Hematopoietic multipotent progenitor cell treated with erythropoietin and hydrocortisone succinate and interleukin-3 and kit ligand, for 4 days (in vitro differentiated cells): ENCODE measurements at regions not wholly inside any gene's neighbourhood (a gene's known extent, or its start where the extent isn't known, plus 50 kb on each side); places are given as distances from the start of the nearest gene placed in this dataset.

Experiments
- DNase-seq: peaks from one replicate; pipeline ENCODE4 v3.0.0-alpha.2; 2015

DNA sequence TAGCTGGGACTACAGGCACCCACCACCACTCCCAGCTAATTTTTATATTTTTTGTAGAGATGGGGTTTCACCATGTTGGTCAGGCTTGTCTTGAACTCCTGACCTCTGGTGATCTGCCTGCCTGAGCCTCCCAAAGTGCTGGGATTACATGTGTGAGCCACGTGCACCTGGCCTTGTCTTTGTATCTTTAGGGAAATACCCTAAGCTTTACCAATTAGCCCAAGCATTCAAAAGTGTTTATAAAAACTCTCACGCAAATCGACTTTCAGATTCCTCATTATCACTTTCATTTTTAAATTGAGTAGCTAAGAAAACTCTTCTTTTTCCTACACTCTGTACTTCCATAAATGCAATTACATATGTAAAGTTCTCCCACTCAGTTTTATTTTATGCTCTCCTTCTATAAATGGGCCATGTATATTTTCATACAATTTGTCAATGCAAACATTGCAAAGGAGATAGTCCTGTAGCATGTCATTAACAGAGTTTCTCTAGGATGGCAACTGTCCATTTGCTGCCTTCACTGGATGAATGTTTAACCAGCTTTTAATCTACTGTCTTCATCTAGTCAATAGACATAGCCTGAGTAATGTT lies 326.2 kb upstream of the LRATD1 start:
- DNase-seq = no peak

DNA sequence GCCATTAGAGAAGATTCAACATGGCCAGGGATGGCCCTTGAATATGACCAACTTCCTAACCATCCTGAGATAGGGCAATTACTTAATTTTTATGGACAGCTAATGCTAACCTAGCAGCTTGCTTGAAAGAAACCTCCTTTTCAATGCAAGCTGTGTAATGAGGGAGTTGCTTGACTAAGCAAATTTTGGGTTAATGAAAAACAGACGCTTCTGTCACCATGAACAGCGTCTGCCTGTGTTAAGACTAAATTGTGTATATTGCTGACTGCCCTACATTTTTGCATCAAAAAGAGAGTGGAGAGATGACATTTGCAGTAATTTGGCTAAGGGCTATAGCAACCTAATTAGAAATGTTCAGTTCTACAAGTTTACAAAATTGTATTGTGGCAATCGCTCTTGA lies 319.2 kb upstream of the LRATD1 start:
- DNase-seq = no peak

DNA sequence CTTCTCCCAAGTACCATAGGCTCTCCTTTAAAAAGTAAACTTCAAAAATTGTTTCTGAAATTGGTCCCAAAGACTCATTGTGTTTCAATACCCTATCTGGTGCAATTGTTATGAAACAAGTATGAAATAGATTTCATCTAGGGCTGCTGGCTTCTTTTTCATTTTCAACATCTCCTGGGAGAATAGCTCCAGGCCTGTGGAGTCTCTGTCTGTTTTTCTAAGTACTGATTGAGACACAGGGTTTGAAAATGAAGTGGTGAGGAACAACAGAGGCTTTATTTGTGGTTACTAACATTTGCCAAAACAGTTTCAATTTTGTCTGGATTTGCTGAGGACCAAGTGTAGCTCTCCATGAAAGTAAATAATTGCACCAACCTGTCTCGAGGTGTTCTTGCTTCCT lies 315.9 kb upstream of the LRATD1 start:
- no peak for DNase-seq

DNA sequence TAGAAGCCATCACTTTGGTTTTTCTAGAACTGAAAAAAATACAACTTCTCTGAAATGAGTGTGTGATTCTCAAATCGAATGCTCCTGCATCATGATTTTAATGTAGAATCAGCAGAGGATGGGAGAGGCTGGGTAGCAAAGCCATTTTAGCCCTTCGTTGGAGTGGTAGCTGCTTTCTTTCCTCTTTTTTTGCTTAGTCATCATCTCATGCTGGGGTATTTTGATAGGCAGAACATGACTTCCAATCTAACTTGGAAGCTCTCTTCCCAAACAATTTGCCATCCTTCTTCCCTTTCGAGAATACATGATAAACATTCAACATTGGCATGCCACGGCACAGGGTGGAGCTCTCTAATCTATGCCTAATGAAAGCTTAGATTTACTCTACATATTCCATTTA lies 311.2 kb upstream of the LRATD1 start:
- DNase-seq = no peak

DNA sequence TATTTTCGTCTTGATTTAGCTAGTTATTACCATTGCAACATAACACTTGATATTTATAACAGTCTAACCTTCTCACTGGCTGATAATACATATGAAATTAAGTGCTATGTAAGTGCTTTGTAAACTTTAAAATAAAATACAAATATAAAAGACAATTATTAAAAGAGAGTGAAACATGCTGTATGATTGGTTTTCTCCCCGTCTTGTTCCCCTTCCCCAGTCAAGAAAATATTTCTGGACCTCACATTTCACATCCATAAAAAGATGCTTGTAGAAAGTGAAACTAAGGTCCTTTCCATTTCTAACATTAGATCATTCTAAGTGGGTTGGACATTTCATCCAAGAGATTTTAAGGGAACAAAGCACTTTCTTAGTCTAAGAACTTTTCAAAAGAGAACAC lies 310.2 kb upstream of the LRATD1 start:
- no peak for DNase-seq

DNA sequence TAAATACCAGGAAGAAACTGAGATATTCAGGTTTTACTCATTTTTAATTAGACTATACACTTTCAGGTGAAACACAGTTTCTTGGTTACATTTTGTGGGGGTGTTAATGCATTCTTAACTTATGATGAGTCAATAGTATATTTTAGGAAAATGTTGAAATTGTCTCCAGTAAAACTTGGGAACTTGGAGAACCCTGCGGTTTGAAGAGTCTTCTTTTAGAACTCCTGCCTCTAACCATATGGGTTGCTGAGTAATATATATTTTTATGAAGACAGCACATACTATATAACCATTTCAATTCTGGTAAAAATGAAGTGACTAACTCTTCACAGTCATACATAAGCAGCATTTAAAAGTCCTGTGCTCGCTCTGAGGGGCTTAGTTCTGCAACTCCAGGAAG lies 308.2 kb upstream of the LRATD1 start:
- no peak for DNase-seq

DNA sequence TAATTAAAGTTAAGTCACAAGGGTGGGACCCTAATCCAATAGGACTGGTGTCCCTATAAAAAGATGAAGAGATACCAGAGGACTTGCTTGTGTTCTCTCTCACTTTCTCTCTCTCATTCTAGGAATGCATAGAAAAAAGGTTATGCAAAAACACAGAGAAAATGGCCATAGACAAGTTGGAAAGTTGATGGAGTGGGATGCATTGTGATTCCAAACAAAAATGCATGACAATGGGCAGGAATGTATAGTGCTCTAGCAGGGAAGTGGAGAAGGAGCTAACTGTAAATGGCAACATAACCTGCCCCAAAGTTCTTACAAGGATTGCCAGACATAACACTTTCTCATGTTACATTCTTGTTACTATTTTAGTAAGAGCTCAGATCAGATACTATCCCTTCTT lies 301.6 kb upstream of the LRATD1 start:
- no peak for DNase-seq

DNA sequence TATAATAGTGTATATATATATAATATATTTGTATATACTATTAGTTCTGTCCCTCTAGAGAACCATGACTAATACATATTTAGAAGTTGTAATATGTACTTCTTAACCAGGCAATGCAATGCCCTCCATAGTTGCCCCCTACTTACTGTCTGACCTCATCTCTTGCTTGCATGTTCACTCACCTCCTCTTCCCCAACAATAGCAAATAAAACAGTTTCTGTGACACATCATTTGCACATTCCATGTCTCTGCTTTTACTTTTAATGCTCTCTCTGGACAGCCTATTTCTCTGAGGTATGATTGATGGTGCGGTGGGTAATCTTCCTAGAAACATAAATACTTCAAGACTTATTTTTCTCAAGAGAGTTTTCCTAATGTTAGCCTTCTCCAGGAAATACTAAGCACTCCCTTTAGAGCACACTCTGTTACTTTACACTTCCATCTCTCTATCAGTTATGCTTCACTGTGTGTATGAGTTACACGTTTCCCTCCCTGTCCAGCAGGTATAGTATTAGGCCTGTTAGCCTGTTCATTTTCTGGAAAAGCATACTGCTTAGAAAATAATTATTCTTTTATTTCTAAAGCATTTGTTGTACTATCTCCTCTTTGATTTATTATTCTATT lies 295.6 kb upstream of the LRATD1 start:
- no peak for DNase-seq

DNA sequence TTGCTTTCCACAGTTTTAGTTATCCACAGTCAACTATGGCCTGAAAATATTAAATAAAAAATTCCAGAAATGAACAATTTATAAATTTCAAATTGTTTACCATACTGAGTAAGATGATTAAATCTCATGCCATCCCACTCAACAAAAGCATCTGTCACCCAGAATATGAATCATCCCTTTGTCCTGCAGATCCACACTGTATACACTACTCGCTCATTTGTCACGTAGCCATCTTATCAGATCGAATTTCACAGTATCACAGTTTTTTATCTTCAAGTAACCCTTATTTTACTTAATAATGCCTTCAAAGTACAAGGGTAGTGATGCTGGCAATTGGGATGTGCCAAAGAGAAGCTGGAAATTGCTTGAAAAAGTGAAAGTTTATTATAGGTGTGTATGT lies 291.8 kb upstream of the LRATD1 start:
- DNase-seq = no peak

DNA sequence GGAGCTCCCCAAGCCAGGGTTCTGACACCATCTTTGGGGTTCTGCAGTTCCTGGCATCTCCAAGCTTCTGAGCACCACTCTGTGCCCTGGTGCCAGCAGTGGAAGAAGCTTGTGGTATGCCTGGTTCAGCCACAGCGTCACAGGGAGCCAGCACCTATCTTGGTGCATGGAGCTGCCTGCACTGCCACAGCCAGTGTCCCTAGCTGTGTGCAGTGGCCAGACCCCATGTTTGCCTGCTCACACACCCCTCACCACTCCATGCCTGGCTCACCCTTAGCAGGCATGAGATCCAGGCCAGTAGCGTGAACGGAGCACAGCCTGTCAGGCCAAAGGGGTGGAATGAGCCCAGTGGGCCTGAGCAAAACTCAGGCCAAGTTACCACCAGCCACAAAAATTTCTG lies 290.2 kb upstream of the LRATD1 start:
- no peak for DNase-seq

DNA sequence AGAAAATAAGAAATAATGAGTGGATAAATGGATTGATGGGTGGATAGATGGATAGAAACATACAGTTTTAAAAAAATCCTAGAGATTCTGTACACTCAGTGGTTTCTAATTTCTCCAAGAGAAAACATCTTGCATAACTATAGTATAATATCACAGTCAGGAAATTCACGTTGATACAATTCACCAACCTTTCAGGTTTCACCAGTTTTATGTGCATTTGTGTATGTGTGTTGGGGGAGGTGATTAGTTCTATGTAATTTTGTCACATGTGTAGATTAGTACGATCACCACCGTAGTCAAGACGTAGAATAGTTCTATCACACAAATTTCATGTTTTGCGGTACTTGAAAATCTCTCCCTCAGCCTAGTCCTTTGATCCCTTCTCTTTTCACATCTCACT lies 288.2 kb upstream of the LRATD1 start:
- DNase-seq = no peak

DNA sequence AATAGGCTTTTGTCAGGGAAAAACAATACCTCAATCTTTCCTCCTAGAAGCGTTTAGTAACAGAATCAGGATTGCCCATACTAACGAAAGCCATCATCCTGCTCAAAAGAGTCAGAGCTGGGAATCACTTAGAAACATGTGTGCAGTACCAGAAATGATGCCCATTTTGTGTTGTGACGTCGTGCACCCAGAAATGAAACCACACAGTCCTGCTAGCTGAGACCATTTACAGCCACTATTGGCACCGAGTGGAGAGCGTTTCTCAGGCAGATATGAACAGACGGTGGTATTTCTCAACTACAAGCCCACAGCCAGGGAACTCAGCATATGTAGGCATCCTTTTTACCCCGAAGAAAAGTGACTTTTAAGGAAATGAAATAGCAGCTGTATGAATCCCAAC lies 284.3 kb upstream of the LRATD1 start:
- no peak for DNase-seq

DNA sequence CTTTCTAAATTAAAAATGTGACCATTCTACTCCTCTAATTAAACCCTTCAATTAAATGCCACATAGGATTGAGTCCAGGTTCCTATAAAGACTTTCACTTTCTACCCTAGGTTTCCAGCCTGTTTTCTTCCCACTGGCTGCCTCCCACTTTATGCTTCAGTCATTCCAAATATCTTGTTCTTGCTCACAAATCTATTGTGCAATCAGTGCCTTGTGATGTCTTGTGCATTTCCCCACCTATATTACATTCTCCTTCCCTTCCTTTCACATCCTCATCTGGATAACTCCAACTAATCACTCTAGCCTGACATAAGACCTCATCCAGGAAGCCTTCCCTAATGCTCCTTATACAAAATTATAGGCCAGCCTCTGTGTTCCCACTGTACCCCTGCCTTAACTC lies 281.7 kb upstream of the LRATD1 start:
- no peak for DNase-seq

DNA sequence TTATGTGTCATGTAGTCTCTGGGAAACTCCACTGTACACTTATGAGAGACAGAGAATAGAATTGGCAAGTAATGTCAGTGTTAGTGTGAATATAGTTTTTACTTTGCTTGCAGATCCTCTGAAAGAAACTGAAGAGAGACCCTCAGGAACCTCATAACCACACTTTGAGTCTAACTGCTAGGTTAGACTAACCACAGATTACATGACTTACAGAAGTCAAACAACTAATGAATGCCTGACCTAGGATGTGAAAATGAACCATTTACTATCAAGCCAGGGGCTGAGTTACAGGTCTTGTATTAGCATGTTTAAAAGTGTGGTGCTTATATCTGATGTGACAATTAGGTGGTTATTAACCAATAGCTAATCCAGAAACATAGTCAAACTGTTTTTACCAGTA lies 280.4 kb upstream of the LRATD1 start:
- no peak for DNase-seq

DNA sequence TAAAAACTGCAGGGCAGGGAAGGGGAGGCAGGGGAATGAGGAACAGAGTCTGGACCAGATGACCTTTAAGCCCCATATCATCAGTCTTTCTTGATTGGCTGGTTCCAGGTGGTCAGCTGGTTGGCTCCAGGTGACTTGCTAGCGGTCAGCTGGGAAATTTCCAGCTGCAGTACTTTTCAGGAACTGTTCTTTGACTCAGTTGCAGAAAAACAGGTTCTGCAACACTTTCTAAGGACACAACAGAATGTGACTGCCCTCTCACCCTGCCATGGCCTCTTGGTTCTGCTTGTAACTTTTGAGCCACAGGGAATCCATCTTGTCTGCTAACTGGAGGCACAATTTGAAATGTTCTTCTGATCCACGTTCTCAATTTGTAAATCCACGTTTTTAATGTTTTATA lies 278.3 kb upstream of the LRATD1 start:
- DNase-seq = no peak

DNA sequence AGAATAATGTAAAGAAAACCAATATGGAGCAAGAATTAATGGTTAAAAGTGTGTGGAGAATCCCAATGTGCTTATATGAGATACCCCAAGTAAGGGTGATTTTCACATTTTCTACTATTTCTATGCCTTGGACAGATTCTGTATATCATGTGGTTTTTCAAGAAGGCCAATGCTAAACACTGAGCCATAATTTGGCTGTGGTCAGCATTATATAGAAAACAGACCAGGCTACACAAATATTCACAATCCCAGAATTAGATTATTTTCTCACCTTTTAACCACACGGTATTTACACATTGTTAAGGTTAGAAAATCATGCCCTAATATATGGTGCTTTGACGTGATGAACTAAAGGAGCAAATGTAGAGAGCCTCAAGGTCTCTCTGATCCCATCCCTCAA lies 277.4 kb upstream of the LRATD1 start:
- no peak for DNase-seq

DNA sequence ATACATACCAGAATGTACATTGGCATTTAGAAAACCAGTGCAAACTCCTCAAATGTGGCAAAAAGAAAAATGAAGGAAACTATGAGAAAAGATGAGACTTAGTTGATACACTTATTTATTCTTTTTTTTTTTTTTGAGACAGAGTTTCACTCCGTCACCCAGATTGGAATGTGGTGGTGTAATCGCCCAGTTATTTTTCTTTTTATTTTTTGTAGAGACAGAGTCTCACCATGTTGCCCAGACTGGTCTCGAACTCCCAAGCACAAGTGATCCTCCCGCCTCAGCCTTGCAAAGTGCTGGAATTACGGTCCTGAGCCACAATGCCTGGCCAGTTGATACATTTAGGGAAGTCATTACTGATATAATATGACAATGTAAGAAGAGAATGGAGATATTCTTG lies 274.2 kb upstream of the LRATD1 start:
- DNase-seq = no peak

DNA sequence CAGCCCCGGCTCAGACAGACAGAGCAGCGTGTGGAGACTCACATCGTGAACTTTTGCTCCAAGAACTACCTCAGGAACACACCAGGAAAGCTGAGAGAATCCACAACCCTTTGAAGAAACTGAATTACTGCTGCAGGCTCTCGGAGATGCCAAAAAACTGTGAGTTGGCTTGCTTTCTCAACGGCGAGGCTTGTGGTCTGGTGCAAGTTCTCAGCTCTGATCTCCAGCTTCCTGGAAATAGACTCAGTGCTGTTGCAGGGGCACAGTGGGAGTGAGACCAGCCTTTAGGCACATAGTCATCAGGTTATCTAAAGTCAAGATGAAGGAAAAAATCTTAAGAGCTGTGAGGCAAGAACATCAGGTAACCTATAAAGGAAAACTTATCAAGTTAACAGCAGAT lies 273.7 kb upstream of the LRATD1 start:
- DNase-seq = no peak

DNA sequence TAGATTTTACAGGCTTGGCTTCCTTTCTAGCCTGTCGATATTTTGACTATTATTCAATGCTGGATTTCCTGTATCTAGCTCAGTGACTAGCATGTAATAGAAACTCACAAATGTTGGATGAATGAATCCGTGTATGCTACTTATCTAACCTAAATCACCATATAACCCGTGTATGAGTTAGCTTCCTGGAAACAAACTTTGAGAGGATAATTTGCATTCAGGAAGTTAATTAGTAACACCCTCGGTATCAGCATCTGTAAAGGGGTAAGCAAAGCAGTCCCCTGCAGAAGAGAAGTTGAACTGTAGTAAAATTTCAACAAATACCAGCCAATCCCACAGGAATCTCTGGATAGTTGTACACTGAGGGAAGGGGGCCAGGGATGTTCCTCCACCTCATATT lies 269.4 kb upstream of the LRATD1 start:
- DNase-seq = no peak

DNA sequence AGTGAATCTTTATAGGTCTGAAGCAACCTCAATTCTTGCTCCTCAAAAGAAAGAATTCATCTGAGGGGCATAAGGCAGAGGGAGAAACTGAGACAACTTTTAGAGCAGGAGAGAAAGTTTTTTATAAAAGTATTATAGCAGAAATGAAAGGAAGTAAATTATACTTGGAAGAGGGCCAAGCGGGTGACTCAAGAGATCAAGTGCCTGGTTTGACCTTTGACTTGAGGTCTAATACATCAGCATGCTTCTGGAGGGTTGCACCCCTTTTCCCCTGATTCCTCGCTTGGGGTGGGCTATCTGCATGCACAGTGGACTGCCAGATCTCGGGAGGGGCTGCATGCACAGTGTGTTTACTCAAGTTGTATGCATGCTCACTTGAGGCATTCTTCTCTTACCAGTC lies 268.5 kb upstream of the LRATD1 start:
- DNase-seq = no peak

DNA sequence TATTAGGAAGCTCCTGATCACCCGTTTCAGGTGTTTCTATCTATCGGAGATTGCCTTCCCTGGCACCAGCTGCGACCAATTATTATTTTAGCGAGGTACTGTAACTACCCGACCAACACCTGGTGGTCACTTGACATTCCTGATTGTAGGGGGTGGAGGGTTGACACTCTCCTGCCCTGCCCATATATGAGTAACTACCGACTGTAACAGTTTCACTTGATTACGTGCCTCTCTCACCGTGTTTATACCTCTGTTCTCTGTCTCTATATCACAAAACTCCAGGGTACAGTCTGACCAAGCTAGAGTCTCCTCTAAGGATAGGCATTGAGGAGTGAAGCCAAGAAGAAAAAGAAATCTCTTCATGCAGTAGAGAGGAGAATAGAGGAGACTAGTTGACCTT lies 268.0 kb upstream of the LRATD1 start:
- DNase-seq = no peak

DNA sequence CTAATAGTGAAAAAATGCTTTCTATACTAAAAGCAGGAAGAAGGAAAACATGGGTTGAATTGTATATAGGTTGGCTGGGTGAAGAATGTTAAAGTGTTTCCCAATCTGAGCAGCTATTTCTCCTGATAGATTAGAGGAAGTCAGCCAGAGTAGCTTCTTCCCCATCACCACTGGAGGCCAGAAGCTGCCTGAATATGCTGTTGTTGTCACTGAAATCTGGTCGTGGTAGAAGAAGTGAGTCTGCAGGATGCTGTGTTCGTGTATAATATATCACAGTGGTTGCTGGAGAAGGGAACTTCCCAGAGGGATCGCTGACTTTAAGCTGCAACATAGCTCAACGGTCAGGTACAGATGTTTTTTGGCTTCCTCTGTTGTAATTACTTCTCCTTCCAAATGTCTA lies 247.5 kb upstream of the LRATD1 start:
- DNase-seq = no peak

DNA sequence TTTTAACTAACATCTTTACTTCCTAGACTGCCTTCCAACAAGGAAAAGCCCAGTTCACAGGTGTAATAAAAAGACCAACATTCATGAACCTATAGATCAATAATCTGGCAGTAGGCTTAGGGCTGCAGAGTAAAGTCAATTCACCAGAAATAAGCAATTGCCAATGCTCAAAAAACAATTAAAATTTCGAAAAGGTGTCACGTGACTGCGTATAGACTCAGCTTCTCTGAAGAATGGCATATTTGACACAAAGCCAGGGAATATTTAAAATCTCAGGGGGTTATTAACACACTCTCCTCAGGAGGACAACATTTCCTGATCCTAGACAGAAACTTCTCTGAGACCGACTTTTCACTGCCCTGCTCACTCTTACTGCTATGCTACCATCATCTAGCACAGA lies 245.2 kb upstream of the LRATD1 start:
- no peak for DNase-seq

DNA sequence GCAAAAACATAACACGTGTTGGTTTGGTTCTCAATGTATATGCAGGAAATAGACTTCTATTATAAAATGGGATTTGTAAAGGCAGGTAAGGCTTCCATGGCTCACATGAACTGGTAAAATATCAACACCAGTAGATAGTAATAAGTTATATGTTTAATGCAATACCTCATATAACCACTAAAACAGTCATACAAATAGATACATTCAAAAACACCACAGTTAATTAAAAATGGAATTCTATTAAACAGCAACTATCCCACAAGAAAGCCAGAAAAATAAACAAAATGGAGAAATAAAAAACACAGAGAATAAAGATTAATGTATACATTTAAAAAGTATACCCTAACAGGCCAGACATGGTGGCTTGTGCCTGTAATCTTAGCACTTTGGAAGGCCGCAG lies 243.8 kb upstream of the LRATD1 start:
- DNase-seq = no peak

DNA sequence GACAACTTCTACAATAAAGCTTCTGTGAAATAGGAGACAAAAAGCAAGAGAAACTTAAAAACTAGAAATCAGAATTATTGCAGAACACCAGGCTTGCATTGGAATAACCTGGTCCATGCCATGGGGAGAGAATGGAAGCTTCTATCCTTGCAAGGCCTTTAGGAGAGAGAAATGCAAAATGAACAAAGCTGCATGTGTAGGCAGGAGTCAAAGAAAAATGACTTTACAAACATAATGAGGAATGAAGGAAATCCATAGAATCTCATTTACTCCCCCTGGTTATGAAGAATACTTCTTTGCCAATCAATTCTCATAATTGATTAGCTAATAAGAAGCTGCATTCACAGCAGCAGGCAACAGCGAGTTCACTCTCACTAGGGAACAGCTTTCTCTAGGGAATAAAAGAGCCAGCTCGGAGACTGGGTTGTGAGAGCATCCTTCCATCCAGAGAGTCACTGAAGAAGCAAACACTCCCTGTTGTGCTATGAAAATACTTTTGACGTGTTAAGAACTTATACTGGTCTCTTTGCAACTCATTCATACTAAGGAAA lies 235.9 kb upstream of the LRATD1 start:
- DNase-seq = no peak
